Retinal pigment epithelial cell (primary cell): ENCODE measurements at regions not wholly inside any gene's neighbourhood (a gene's known extent, or its start where the extent isn't known, plus 50 kb on each side); places are given as distances from the start of the nearest gene placed in this dataset.
"Not testable (repeated sequence)": the region's sequence is repeated elsewhere in the genome, so short reads cannot be mapped to it uniquely, and the experiment has no call there.

Experiments used
- DNase-seq: peaks from one replicate; pipeline ENCODE4 v3.0.0-alpha.2; 2010; ENCODE audit warnings: low read depth
- H3K4me3 ChIP-seq: 2 replicates; pipeline ENCODE4 v1.5.1; 2011; ENCODE audit warnings: mild to moderate bottlenecking, low read length, control low read depth, moderate library complexity
- TF ChIP-seq, protein P1 (sequence below): conservative IDR thresholded peaks from 2 replicates; pipeline ENCODE4 v1.5.1; 2011; ENCODE audit warnings: low read depth, low read length, control low read depth, inconsistent platforms

DNA sequence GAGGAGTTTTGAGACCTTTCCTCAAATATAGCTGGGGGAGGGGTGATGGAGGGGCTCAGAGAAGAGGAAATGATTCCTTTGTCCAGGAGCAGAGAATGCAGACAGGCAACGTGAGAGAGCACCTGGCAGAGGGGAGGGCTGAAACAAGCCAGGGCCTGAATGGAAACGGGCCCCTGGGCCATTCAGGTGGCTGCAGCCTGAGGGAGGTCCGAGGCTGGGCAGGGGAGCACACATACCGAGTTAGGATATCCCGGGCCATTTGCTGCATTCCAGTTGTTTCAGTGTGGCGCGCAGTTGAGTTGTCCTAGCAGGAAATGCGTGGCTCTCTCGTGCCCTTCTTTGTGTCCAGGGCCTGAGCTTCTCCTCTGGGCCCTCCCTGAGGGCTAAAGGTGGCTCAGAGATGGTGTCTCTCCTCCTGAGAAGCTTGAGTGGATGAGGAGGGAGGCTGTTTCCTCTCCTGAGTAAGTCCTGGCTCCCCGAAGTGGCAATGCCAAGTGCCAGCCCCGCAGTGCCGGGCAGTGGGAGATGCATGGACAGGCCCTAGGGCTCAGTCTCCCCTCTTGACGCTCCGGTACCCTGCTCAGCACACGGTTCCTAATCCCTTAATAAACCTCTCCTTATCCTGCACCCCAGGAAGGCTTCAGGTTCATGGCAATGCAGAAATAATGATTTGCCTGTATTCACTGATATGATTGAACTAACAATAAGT lies 85.5 kb upstream of the VRK1 start:
- TF ChIP-seq, protein P1, sequence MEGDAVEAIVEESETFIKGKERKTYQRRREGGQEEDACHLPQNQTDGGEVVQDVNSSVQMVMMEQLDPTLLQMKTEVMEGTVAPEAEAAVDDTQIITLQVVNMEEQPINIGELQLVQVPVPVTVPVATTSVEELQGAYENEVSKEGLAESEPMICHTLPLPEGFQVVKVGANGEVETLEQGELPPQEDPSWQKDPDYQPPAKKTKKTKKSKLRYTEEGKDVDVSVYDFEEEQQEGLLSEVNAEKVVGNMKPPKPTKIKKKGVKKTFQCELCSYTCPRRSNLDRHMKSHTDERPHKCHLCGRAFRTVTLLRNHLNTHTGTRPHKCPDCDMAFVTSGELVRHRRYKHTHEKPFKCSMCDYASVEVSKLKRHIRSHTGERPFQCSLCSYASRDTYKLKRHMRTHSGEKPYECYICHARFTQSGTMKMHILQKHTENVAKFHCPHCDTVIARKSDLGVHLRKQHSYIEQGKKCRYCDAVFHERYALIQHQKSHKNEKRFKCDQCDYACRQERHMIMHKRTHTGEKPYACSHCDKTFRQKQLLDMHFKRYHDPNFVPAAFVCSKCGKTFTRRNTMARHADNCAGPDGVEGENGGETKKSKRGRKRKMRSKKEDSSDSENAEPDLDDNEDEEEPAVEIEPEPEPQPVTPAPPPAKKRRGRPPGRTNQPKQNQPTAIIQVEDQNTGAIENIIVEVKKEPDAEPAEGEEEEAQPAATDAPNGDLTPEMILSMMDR, result no peak
- no peak for DNase-seq
- H3K4me3 ChIP-seq, result no peak overlapping the region

DNA sequence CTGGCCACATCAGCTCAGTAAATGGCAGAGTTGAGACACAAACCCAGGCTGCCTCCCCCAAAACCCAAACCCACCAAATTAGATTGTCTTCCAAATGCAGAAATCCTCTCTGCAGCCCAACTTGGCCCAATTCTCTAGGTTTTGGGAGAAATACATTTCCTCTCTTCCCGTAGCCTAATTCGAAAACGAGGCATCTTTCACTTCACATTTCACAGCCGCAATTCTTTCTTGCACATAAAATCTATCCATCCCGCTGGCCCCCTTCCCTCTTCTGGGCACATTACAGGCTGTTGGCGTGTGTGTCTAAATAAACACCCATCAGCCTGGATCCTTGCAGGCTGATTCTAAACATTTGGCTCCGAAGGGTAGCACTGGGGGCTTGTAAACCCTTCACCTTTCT lies 83.8 kb upstream of the VRK1 start:
- no peak for DNase-seq
- H3K4me3 ChIP-seq, result no peak overlapping the region
- TF ChIP-seq, protein P1, result no peak

- DNase-seq, H3K4me3 ChIP-seq: not testable (repeated sequence)
These were observed 82.6 kb upstream of the VRK1 start for GRCh38 chr14:96714537-96714936.

GRCh38 chr14:96717116-96717515 lies 80.1 kb upstream of the VRK1 start:
- TF ChIP-seq, protein P1, result no peak
- no peak for DNase-seq
- no peak overlapping the region for H3K4me3 ChIP-seq

DNA sequence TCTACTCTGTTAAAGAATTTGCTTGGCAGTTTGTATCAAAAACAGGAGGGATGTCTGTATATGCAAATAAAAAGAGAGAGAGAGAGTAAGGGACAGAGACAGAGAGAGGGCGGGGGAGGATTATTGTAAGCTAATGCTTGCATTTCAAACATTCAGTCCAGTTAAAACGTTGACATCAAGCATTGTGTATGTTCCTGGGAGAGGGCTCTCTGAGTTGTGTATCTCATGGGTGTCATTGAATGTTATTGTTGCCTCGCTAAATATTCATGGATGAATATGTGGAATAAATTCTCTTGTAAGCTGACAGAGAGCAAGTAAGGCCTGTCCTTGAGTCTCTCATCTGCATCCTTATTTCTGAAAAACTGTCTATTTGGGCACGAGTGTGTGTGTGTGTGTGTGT lies 78.8 kb upstream of the VRK1 start:
- TF ChIP-seq, protein P1, result no peak
- DNase-seq, result no peak
- H3K4me3 ChIP-seq, result no peak overlapping the region

DNA sequence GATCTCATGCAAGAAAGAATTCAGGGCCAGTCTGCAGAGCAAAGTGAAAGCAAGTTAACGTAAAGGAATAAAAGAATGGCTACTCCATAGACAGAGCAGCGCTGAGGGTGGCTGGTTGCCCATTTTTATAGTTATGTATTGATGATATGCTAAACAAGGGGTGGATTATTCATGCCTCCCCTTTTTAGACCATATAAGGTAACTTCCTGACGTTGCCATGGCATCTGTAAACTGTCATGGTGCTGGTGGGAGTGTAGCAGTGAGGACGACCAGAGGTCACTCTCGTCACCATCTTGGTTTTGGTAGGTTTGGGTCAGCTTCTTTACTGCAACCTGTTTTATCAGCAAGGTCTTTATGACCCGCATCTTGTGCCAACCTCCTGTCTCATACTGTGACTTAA lies 76.5 kb upstream of the VRK1 start:
- H3K4me3 ChIP-seq, DNase-seq: not testable (repeated sequence)

DNA sequence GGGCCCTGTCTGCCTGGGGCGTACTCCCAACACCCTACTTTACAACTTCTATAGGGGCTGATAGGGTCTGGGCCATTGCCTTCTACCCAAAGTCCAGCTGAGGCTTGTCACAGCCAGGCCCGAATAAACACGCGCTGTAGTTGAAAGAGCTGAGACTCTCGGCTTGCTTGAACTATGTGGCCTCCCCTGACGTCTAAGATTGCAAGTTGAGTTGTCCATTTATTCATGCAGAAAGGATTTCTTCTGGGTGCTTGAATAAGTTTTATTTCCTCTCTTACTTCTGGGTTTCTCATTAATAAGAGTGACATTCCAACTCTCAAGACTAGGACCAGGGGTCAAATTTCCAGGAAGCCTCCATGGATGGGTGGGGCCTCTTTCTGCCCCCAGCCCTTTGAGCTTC lies 74.4 kb upstream of the VRK1 start:
- TF ChIP-seq, protein P1, result no peak
- no peak for DNase-seq

GRCh38 chr14:96723946-96724345 lies 73.2 kb upstream of the VRK1 start:
- H3K4me3 ChIP-seq, result no peak overlapping the region
- TF ChIP-seq, protein P1, result no peak
- no peak for DNase-seq

More for the DNA sequence above, 74.4 kb upstream of the VRK1 start:
- no peak overlapping the region for H3K4me3 ChIP-seq
